ENCODE measurements at regions not wholly inside any gene's neighbourhood (a gene's known extent, or its start where the extent isn't known, plus 50 kb on each side); places are given as distances from the start of the nearest gene placed in this dataset.

GRCh38 chr3:177978946-177979345 lies 557.3 kb upstream of the KCNMB2 start:
- no peak for DNase-seq (ENCODE audit: low spot score)

GRCh38 chr3:177979703-177980102 lies 556.5 kb upstream of the KCNMB2 start:
- no peak for DNase-seq (ENCODE audit: low spot score)

GRCh38 chr3:177981576-177981975 lies 554.7 kb upstream of the KCNMB2 start:
- no peak for DNase-seq (ENCODE audit: low spot score)

GRCh38 chr3:177982034-177982433 lies 554.2 kb upstream of the KCNMB2 start:
- DNase-seq (ENCODE audit: low spot score), result no peak

GRCh38 chr3:177983320-177983719 lies 552.9 kb upstream of the KCNMB2 start:
- no peak for DNase-seq (ENCODE audit: low spot score)

- DNase-seq (ENCODE audit: low spot score), result no peak
Observed at GRCh38 chr3:177992993-177993970, 543.0 kb upstream of the KCNMB2 start.

- DNase-seq (ENCODE audit: low spot score), result no peak
Observed at GRCh38 chr3:177994976-177995375, 541.3 kb upstream of the KCNMB2 start.

- no peak for DNase-seq (ENCODE audit: low spot score)
Observed at GRCh38 chr3:177995381-177996085, 540.7 kb upstream of the KCNMB2 start.

GRCh38 chr3:178001670-178002101 lies 534.5 kb upstream of the KCNMB2 start:
- no peak for DNase-seq (ENCODE audit: low spot score)

- DNase-seq (ENCODE audit: low spot score), result no peak
Observed at GRCh38 chr3:178002113-178002512, 534.1 kb upstream of the KCNMB2 start.

- no peak for DNase-seq (ENCODE audit: low spot score)
Observed at GRCh38 chr3:178003756-178004155, 532.5 kb upstream of the KCNMB2 start.

GRCh38 chr3:178005961-178006360 lies 530.3 kb upstream of the KCNMB2 start:
- no peak for DNase-seq (ENCODE audit: low spot score)

- no peak for DNase-seq (ENCODE audit: low spot score)
Observed at GRCh38 chr3:178010306-178010705, 525.9 kb upstream of the KCNMB2 start.

- no peak for DNase-seq (ENCODE audit: low spot score)
Observed at GRCh38 chr3:178019645-178020044, 516.6 kb upstream of the KCNMB2 start.

- DNase-seq (ENCODE audit: low spot score), result no peak
Observed at GRCh38 chr3:178022599-178022998, 513.6 kb upstream of the KCNMB2 start.

- DNase-seq (ENCODE audit: low spot score), result no peak
Observed at GRCh38 chr3:178028933-178029332, 507.3 kb upstream of the KCNMB2 start.

GRCh38 chr3:178036451-178037144 lies 499.6 kb upstream of the KCNMB2 start:
- no peak for DNase-seq (ENCODE audit: low spot score)

- DNase-seq (ENCODE audit: low spot score), result no peak
Observed at GRCh38 chr3:178041931-178042330, 494.3 kb upstream of the KCNMB2 start.

- no peak for DNase-seq (ENCODE audit: low spot score)
Observed at GRCh38 chr3:178042376-178042775, 493.9 kb upstream of the KCNMB2 start.

- DNase-seq (ENCODE audit: low spot score), result no peak
Observed at GRCh38 chr3:178043084-178043483, 493.2 kb upstream of the KCNMB2 start.

- DNase-seq (ENCODE audit: low spot score), result no peak
Observed at GRCh38 chr3:178044320-178044719, 491.9 kb upstream of the KCNMB2 start.

- DNase-seq (ENCODE audit: low spot score), result no peak
Observed at GRCh38 chr3:178047496-178047895, 488.7 kb upstream of the KCNMB2 start.
